H9 (cell line): ENCODE measurements at regions not wholly inside any gene's neighbourhood (a gene's known extent, or its start where the extent isn't known, plus 50 kb on each side); places are given as distances from the start of the nearest gene placed in this dataset.

Source experiments
- DNase-seq: peaks from one replicate; pipeline ENCODE4 v3.0.0-alpha.2; 2017
- H2AFZ ChIP-seq: one replicate; pipeline ENCODE4 v1.6.1; 2013; ENCODE audit warnings: mild to moderate bottlenecking, low read length, control low read depth, moderate library complexity
- H2AK5ac ChIP-seq: 2 replicates; pipeline ENCODE4 v1.6.1; 2013; ENCODE audit warnings: low read length, control low read depth, mixed read lengths; ENCODE audit not compliant: insufficient read length
- H2BK120ac ChIP-seq: one replicate; pipeline ENCODE4 v1.6.1; 2013; ENCODE audit warnings: low read depth, mild to moderate bottlenecking, low read length, control low read depth, inconsistent platforms; ENCODE audit not compliant: poor library complexity, severe bottlenecking
- H2BK12ac ChIP-seq: 2 replicates; pipeline ENCODE4 v1.6.1; 2013; ENCODE audit warnings: low read length, control low read depth, mixed read lengths, low read depth; ENCODE audit not compliant: insufficient read length
- H2BK15ac ChIP-seq: 2 replicates; pipeline ENCODE4 v1.6.1; 2013; ENCODE audit warnings: low read depth, low read length, control low read depth
- H2BK20ac ChIP-seq: one replicate; pipeline ENCODE4 v1.6.1; 2013; ENCODE audit warnings: low read depth, mild to moderate bottlenecking, low read length, control low read depth, inconsistent platforms; ENCODE audit not compliant: poor library complexity, severe bottlenecking
- H2BK5ac ChIP-seq: 2 replicates; pipeline ENCODE4 v1.6.1; 2013; ENCODE audit warnings: low read length, control low read depth, mixed read lengths; ENCODE audit not compliant: insufficient read length
- H3K14ac ChIP-seq: 2 replicates; pipeline ENCODE4 v1.6.1; 2013; ENCODE audit warnings: low read length, control low read depth; ENCODE audit not compliant: insufficient read depth
- H3K18ac ChIP-seq: 2 replicates; pipeline ENCODE4 v1.6.1; 2013; ENCODE audit warnings: low read depth, mild to moderate bottlenecking, mixed read lengths, low read length, control low read depth; ENCODE audit not compliant: insufficient read length
- H3K23ac ChIP-seq: 2 replicates; pipeline ENCODE4 v1.6.1; 2013; ENCODE audit warnings: low read length, control low read depth, mixed read lengths, low read depth; ENCODE audit not compliant: insufficient read length
- H3K23me2 ChIP-seq: 2 replicates; pipeline ENCODE4 v1.6.1; 2013; ENCODE audit warnings: low read depth, mild to moderate bottlenecking, mixed read lengths, low read length, control low read depth; ENCODE audit not compliant: insufficient read length, poor library complexity, severe bottlenecking
- H3K27ac ChIP-seq: 2 replicates; pipeline ENCODE4 v1.5.1; 2013; ENCODE audit warnings: low read length, control low read depth, mixed read lengths, low read depth; ENCODE audit not compliant: insufficient read length
- H3K27me3 ChIP-seq: 2 replicates; pipeline ENCODE4 v1.6.1; 2013; ENCODE audit warnings: low read length, control low read depth, inconsistent platforms; ENCODE audit not compliant: insufficient read depth
- H3K4ac ChIP-seq: 2 replicates; pipeline ENCODE4 v1.6.1; 2013; ENCODE audit warnings: low read depth, mild to moderate bottlenecking, control low read depth, inconsistent platforms, low read length, moderate library complexity
- H3K4me1 ChIP-seq: 2 replicates; pipeline ENCODE4 v1.6.1; 2013; ENCODE audit warnings: low read length, control low read depth, inconsistent platforms; ENCODE audit not compliant: insufficient read depth
- H3K4me2 ChIP-seq: 2 replicates; pipeline ENCODE4 v1.6.1; 2013; ENCODE audit warnings: low read length, control low read depth, mixed read lengths; ENCODE audit not compliant: insufficient read length, insufficient read depth
- H3K56ac ChIP-seq: 2 replicates; pipeline ENCODE4 v1.6.1; 2013; ENCODE audit warnings: low read depth, mild to moderate bottlenecking, mixed read lengths, low read length, control low read depth; ENCODE audit not compliant: insufficient read length
- H3K79me1 ChIP-seq: 2 replicates; pipeline ENCODE4 v1.6.1; 2013; ENCODE audit warnings: low read depth, mild to moderate bottlenecking, moderate library complexity, low read length, control low read depth, inconsistent platforms; ENCODE audit not compliant: insufficient read depth, poor library complexity, severe bottlenecking
- H3K79me2 ChIP-seq: 2 replicates; pipeline ENCODE4 v1.6.1; 2013; ENCODE audit warnings: low read length, control low read depth, inconsistent platforms; ENCODE audit not compliant: insufficient read depth
- H3K9ac ChIP-seq: 2 replicates; pipeline ENCODE4 v1.6.1; 2013; ENCODE audit warnings: low read length, control low read depth, mixed read lengths; ENCODE audit not compliant: insufficient read length; ENCODE audit errors: extremely low read depth
- H3K9me3 ChIP-seq: one replicate; pipeline ENCODE4 v1.6.1; 2013; ENCODE audit warnings: low read depth, low read length, inconsistent platforms; ENCODE audit not compliant: control insufficient read depth
- H3T11ph ChIP-seq: one replicate; pipeline ENCODE4 v1.6.1; 2013; ENCODE audit warnings: mild to moderate bottlenecking, low read length, control low read depth, inconsistent platforms
- H4K20me1 ChIP-seq: one replicate; pipeline ENCODE4 v1.6.1; 2013; ENCODE audit not compliant: control insufficient read depth, insufficient read length, insufficient read depth
- H4K5ac ChIP-seq: 2 replicates; pipeline ENCODE4 v1.6.1; 2013; ENCODE audit warnings: low read depth, mild to moderate bottlenecking, mixed read lengths, low read length, control low read depth; ENCODE audit not compliant: insufficient read length
- H4K8ac ChIP-seq: replicated peaks from 2 replicates; pipeline ENCODE4 v1.6.1; 2013; ENCODE audit warnings: low read length, control low read depth, mixed read lengths, low read depth; ENCODE audit not compliant: insufficient read length
- H4K91ac ChIP-seq: 2 replicates; pipeline ENCODE4 v1.6.1; 2013; ENCODE audit warnings: low read depth, mild to moderate bottlenecking, moderate library complexity, mixed read lengths, low read length, control low read depth; ENCODE audit not compliant: insufficient read length
- H3K27ac Mint-ChIP-seq, 3 experiments: 2 replicates in 2 of 3; 3 replicates in 1 of 3; pipeline ENCODE4 v1.8.0; 2020 to 2021; ENCODE audit warnings: mixed read lengths in 3 of 3, mild to moderate bottlenecking in 1 of 3, moderate library complexity in 1 of 3
- H3K27me3 Mint-ChIP-seq: 2 replicates; pipeline ENCODE4 v1.8.0; 2021; ENCODE audit warnings: low read depth, mild to moderate bottlenecking, moderate library complexity, mixed read lengths
- H3K36me3 Mint-ChIP-seq, 3 experiments: 2 replicates in 2 of 3; 3 replicates in 1 of 3; pipeline ENCODE4 v1.8.0; 2020 to 2021; ENCODE audit warnings: low read depth in 3 of 3, mixed read lengths in 3 of 3; ENCODE audit not compliant: insufficient read depth in 1 of 3
- H3K4me1 Mint-ChIP-seq, 2 experiments: 2 replicates each; pipeline ENCODE4 v1.8.0; 2020; ENCODE audit warnings: mixed read lengths in 2 of 2
- H3K4me3 Mint-ChIP-seq, 2 experiments: 2 replicates in 1 of 2; 3 replicates in 1 of 2; pipeline ENCODE4 v1.8.0; 2020 to 2021; ENCODE audit warnings: mild to moderate bottlenecking in 2 of 2, mixed read lengths in 2 of 2, moderate library complexity in 1 of 2
- H3K9me3 Mint-ChIP-seq, 2 experiments: 2 replicates in 1 of 2; 3 replicates in 1 of 2; pipeline ENCODE4 v1.8.0; 2020; ENCODE audit warnings: mild to moderate bottlenecking in 2 of 2, mixed read lengths in 2 of 2, moderate library complexity in 1 of 2
- WGBS: extraction: QIAGEN DNeasy Blood & Tissue Kit; methylation state at CpG from one replicate; pipeline ENCODE4 v1.1.7; 2013; ENCODE audit warnings: missing lambda C conversion rate, low lambda C conversion rate, mixed read lengths; ENCODE audit not compliant: insufficient read length; ENCODE audit errors: extremely low coverage; 5-methylcytosine and 5-hydroxymethylcytosine counted together
- TF ChIP-seq, protein P1 (sequence below): fragments of 200-600 bp; sonication (generic); conservative IDR thresholded peaks from 3 replicates; pipeline ENCODE4 v1.8.0; 2021; ENCODE audit warnings: antibody characterized with exemption, mild to moderate bottlenecking

DNA sequence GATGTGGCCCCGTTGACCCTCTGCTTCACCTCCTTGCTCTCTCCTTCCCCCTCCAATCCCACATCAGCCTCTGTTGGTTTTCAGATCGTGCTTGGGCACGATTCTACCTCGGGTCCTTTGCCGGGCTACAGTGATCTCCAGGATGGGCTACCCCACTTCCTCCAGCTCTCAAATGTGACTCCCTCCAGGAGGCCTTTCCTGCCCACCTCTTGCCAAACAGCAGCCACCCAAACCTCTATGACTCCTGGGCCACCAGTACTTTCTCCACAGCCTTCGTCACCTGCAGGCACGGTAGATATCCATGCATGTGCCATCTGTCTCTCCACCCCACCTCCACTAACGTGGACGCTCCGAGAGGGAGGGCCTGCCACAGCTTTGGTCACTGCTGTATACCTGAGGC lies 55.9 kb upstream of the NXT1 start:
- peaks cover 11 to 17% of the 10 kb centered on the region in 2 experiments for H3K4me1 Mint-ChIP-seq
- no peak overlapping the region for H4K5ac ChIP-seq
- H3K23ac ChIP-seq = no peak overlapping the region
- H3T11ph ChIP-seq = no peak overlapping the region
- H3K4me2 ChIP-seq = no peak overlapping the region
- H3K79me1 ChIP-seq = no peaks in the 10 kb centered on the region
- no peak overlapping the region for H2BK20ac ChIP-seq
- H4K8ac ChIP-seq = no peak overlapping the region
- H3K4me1 ChIP-seq = no peaks in the 10 kb centered on the region
- H3K27me3 Mint-ChIP-seq = no peaks in the 10 kb centered on the region; the same call in 1 of the 2 replicates
- TF ChIP-seq, protein P1, sequence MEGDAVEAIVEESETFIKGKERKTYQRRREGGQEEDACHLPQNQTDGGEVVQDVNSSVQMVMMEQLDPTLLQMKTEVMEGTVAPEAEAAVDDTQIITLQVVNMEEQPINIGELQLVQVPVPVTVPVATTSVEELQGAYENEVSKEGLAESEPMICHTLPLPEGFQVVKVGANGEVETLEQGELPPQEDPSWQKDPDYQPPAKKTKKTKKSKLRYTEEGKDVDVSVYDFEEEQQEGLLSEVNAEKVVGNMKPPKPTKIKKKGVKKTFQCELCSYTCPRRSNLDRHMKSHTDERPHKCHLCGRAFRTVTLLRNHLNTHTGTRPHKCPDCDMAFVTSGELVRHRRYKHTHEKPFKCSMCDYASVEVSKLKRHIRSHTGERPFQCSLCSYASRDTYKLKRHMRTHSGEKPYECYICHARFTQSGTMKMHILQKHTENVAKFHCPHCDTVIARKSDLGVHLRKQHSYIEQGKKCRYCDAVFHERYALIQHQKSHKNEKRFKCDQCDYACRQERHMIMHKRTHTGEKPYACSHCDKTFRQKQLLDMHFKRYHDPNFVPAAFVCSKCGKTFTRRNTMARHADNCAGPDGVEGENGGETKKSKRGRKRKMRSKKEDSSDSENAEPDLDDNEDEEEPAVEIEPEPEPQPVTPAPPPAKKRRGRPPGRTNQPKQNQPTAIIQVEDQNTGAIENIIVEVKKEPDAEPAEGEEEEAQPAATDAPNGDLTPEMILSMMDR = no peak
- no peak overlapping the region for H3K4me3 Mint-ChIP-seq
- peaks cover 0 to 1% (median 0%) of the 10 kb centered on the region in 3 experiments; a peak in 1 of 7 replicates for H3K36me3 Mint-ChIP-seq
- no peaks in the 10 kb centered on the region for H3K27me3 ChIP-seq
- H3K18ac ChIP-seq = no peak overlapping the region
- H2BK12ac ChIP-seq = no peak overlapping the region
- H3K23me2 ChIP-seq = no peaks in the 10 kb centered on the region
- H3K9me3 ChIP-seq = no peaks in the 10 kb centered on the region
- no peak overlapping the region for H2BK120ac ChIP-seq
- WGBS = no CpG with 5 or more reads among the region's 10 CpGs
- no peak overlapping the region for H2AFZ ChIP-seq
- H2BK15ac ChIP-seq = no peak overlapping the region
- H2AK5ac ChIP-seq = no peak overlapping the region
- H3K14ac ChIP-seq = no peak overlapping the region
- no peak overlapping the region for H2BK5ac ChIP-seq
- peak overlapping the region in 1 of 3 experiments; percentile 78; a peak in 2 of 7 replicates for H3K27ac Mint-ChIP-seq
- H4K20me1 ChIP-seq = no peaks in the 10 kb centered on the region
- no peak overlapping the region for H3K9ac ChIP-seq
- H3K27ac ChIP-seq = no peak overlapping the region
- H3K9me3 Mint-ChIP-seq = 0 out of 5 replicates have a peak, but pooled peaks cover 0 to under 1% of the 10 kb centered on the region in 2 experiments
- DNase-seq = no peak
- H4K91ac ChIP-seq = no peak overlapping the region
- H3K4ac ChIP-seq = no peak overlapping the region
- H3K56ac ChIP-seq = no peak overlapping the region
- H3K79me2 ChIP-seq = no peaks in the 10 kb centered on the region
